GM18498 (cell line): ENCODE measurements at regions not wholly inside any gene's neighbourhood (a gene's known extent, or its start where the extent isn't known, plus 50 kb on each side); places are given as distances from the start of the nearest gene placed in this dataset.

Source experiments
- ATAC-seq: cut with Tn5 transposase; IDR thresholded peaks from one replicate; pipeline ENCODE4 v1.9.1; 2021; ENCODE audit warnings: mild to moderate bottlenecking, moderate library complexity; ENCODE audit not compliant: unreplicated experiment

GRCh38 chr2:226408141-226408540 lies 391.5 kb downstream of the IRS1 start:
- no peak for ATAC-seq

GRCh38 chr2:226407135-226407534 lies 392.5 kb downstream of the IRS1 start:
- ATAC-seq = no peak

GRCh38 chr2:226405465-226405864 lies 394.2 kb downstream of the IRS1 start:
- no peak for ATAC-seq

GRCh38 chr2:226403369-226403768 lies 396.3 kb downstream of the IRS1 start:
- ATAC-seq = no peak

GRCh38 chr2:226399006-226399405 lies 400.6 kb downstream of the IRS1 start:
- ATAC-seq = no peak

GRCh38 chr2:226398580-226398979 lies 401.0 kb downstream of the IRS1 start:
- no peak for ATAC-seq

GRCh38 chr2:226396541-226396940 lies 403.1 kb downstream of the IRS1 start:
- ATAC-seq = no peak

- no peak for ATAC-seq
Observed at GRCh38 chr2:226387499-226387942, 412.1 kb downstream of the IRS1 start.

GRCh38 chr2:226383461-226383860 lies 416.2 kb downstream of the IRS1 start:
- ATAC-seq = no peak

GRCh38 chr2:226380679-226381078 lies 418.9 kb downstream of the IRS1 start:
- no peak for ATAC-seq

GRCh38 chr2:226378753-226379705 lies 420.6 kb downstream of the IRS1 start:
- no peak for ATAC-seq

GRCh38 chr2:226376516-226377180 lies 423.0 kb downstream of the IRS1 start:
- no peak for ATAC-seq

GRCh38 chr2:226366920-226367319 lies 432.7 kb downstream of the IRS1 start:
- no peak for ATAC-seq

GRCh38 chr2:226364217-226364616 lies 435.4 kb downstream of the IRS1 start:
- no peak for ATAC-seq

- ATAC-seq = no peak
Observed at GRCh38 chr2:226362980-226363379, 436.6 kb downstream of the IRS1 start.

GRCh38 chr2:226360658-226361057 lies 439.0 kb downstream of the IRS1 start:
- ATAC-seq = no peak

GRCh38 chr2:226358688-226359087 lies 440.9 kb downstream of the IRS1 start:
- ATAC-seq = no peak

- ATAC-seq = no peak
Observed at GRCh38 chr2:226357816-226358215, 441.8 kb downstream of the IRS1 start.

GRCh38 chr2:226355600-226355999 lies 444.0 kb downstream of the IRS1 start:
- no peak for ATAC-seq

- ATAC-seq = no peak
Observed at GRCh38 chr2:226354434-226354833, 445.2 kb downstream of the IRS1 start.

GRCh38 chr2:226352941-226353560 lies 446.6 kb downstream of the IRS1 start:
- no peak for ATAC-seq

- no peak for ATAC-seq
Observed at GRCh38 chr2:226351711-226352110, 447.9 kb downstream of the IRS1 start.
